HG03442 (cell line): ENCODE measurements at regions not wholly inside any gene's neighbourhood (a gene's known extent, or its start where the extent isn't known, plus 50 kb on each side); places are given as distances from the start of the nearest gene placed in this dataset.

Source experiments
- ATAC-seq: cut with Tn5 transposase; IDR thresholded peaks from one replicate; pipeline ENCODE4 v1.9.1; 2021; ENCODE audit warnings: mild to moderate bottlenecking, moderate library complexity; ENCODE audit not compliant: unreplicated experiment

GRCh38 chr1:234668577-234668955 is 58.6 kb upstream of the IRF2BP2 start:
- ATAC-seq = no peak

- ATAC-seq = no peak
Measured at GRCh38 chr1:234667600-234668576, 57.9 kb upstream of the IRF2BP2 start.

GRCh38 chr1:234666761-234667160 is 56.8 kb upstream of the IRF2BP2 start:
- no peak for ATAC-seq

GRCh38 chr1:234665975-234666605 is 56.1 kb upstream of the IRF2BP2 start:
- ATAC-seq = no peak

GRCh38 chr1:234662148-234662547 is 52.2 kb upstream of the IRF2BP2 start:
- ATAC-seq = no peak

- ATAC-seq = no peak
Measured at GRCh38 chr1:234661317-234661928, 51.4 kb upstream of the IRF2BP2 start.

- no peak for ATAC-seq
Measured at GRCh38 chr1:234660536-234661316, 50.7 kb upstream of the IRF2BP2 start.
